A549 (cell line): ENCODE measurements at regions not wholly inside any gene's neighbourhood (a gene's known extent, or its start where the extent isn't known, plus 50 kb on each side); places are given as distances from the start of the nearest gene placed in this dataset.

ENCODE experiments used
- ATAC-seq, 2 experiments: fragments of 200-7000 bp in 1 of 2; fragments of >200 bp in 1 of 2; cut with Nextera tagmentation in 1 of 2; cut with Tn5 transposase in 1 of 2; 3 replicates each; pipeline versions ENCODE4 v1.8.0 to v1.9.1; 2018 to 2020; ENCODE audit warnings: mild to moderate bottlenecking in 1 of 2, moderate library complexity in 1 of 2
- CTCF ChIA-PET: fragments of 300-600 bp; sonication (Branson Sonifier 250); formaldehyde crosslinking; extraction: SDS; loops from one replicate; lab custom pipeline; 2021; ENCODE audit warnings: antibody characterized with exemption, inconsistent platforms; lab: Yijun Ruan, JAX
- POLR2A ChIA-PET: fragments of 350-600 bp; formaldehyde crosslinking; extraction: SDS; loops from one replicate; lab custom pipeline; 2021; ENCODE audit warnings: antibody characterized with exemption, inconsistent platforms; lab: Yijun Ruan, JAX
- DNase-seq, 2 experiments: peaks; one replicate each; pipeline versions ENCODE4 v3.0.0 to v3.0.0-alpha.2; 2011 to 2016; ENCODE audit warnings: low read depth in 1 of 2, low spot score in 1 of 2
- FAIRE-seq: peaks from 2 replicates; lab custom pipeline; 2011; peaks lifted over from hg19 to GRCh38; lab: Jason Lieb, UNC
- H3K27ac ChIP-seq, 2 experiments: fragments of >200 bp; sonication (Bioruptor Twin); formaldehyde crosslinking; 3 replicates each; pipeline ENCODE4 v1.5.1; 2016 to 2017
- H3K4me1 ChIP-seq: fragments of >200 bp; sonication (Bioruptor Twin); formaldehyde crosslinking; 3 replicates; pipeline ENCODE4 v1.6.1; 2016
- H3K4me2 ChIP-seq: fragments of >200 bp; sonication (Bioruptor Twin); formaldehyde crosslinking; 3 replicates; pipeline ENCODE4 v1.6.1; 2016
- H3K4me3 ChIP-seq: fragments of >200 bp; sonication (Bioruptor Twin); formaldehyde crosslinking; 3 replicates; pipeline ENCODE4 v1.5.1; 2016
- H3K9me3 ChIP-seq: fragments of >200 bp; sonication (Bioruptor Twin); formaldehyde crosslinking; 3 replicates; pipeline ENCODE4 v1.6.1; 2016
- CBX2 ChIP-seq: fragments of 200-600 bp; sonication (generic); IDR thresholded peaks from 2 replicates; pipeline ENCODE4 v1.6.1; 2016; ENCODE audit warnings: low read depth, mild to moderate bottlenecking, borderline replicate concordance
- CHD2 ChIP-seq: fragments of 150-350 bp; IDR thresholded peaks from 2 replicates; pipeline ENCODE4 v1.6.1; 2014; ENCODE audit warnings: low read length; ENCODE audit not compliant: partially characterized antibody
- EHF ChIP-seq: fragments of 250-450 bp; sonication (Bioruptor Pico); IDR thresholded peaks from 2 replicates; pipeline ENCODE4 v1.5.0; 2020; ENCODE audit warnings: mild to moderate bottlenecking
- FOSL2 ChIP-seq, 2 experiments: fragments of 450-650 bp in 1 of 2; fragments of >200 bp in 1 of 2; sonication (Bioruptor Twin) in 1 of 2; formaldehyde crosslinking; IDR thresholded peaks; 2 replicates each; pipeline versions ENCODE4 v1.5.0 to v1.6.1; 2016 to 2020; ENCODE audit warnings: mild to moderate bottlenecking in 1 of 2, moderate library complexity in 1 of 2
- HEYL ChIP-seq: fragments of 250-450 bp; sonication (Bioruptor Pico); IDR thresholded peaks from 2 replicates; pipeline ENCODE4 v1.8.0; 2021; ENCODE audit warnings: mild to moderate bottlenecking, moderate library complexity
- HOXB13 ChIP-seq: fragments of 250-450 bp; sonication (Bioruptor Pico); IDR thresholded peaks from 2 replicates; pipeline ENCODE4 v1.5.0; 2020; ENCODE audit warnings: low read depth, mild to moderate bottlenecking, moderate library complexity
- JUNB ChIP-seq: fragments of >200 bp; sonication (Bioruptor Twin); formaldehyde crosslinking; IDR thresholded peaks from 2 replicates; pipeline ENCODE4 v1.6.1; 2016
- MYC ChIP-seq: IDR thresholded peaks from 2 replicates; pipeline ENCODE4 v1.6.1; 2012; ENCODE audit warnings: mild to moderate bottlenecking, inconsistent platforms, low read length, improper control_type of control experiment, borderline replicate concordance
- NPAS2 ChIP-seq: fragments of 250-450 bp; sonication (Bioruptor Pico); IDR thresholded peaks from 2 replicates; pipeline ENCODE4 v1.8.0; 2022; ENCODE audit warnings: mild to moderate bottlenecking, moderate library complexity, borderline replicate concordance
- NR3C1 ChIP-seq: fragments of >200 bp; sonication (Bioruptor Twin); formaldehyde crosslinking; IDR thresholded peaks from 3 replicates; pipeline ENCODE4 v1.6.1; 2017
- RARB ChIP-seq: fragments of 250-450 bp; sonication (Bioruptor Pico); IDR thresholded peaks from 2 replicates; pipeline ENCODE4 v1.8.0; 2021; ENCODE audit warnings: mild to moderate bottlenecking, moderate library complexity
- ZC3H11A ChIP-seq: fragments of 450-650 bp; IDR thresholded peaks from 2 replicates; pipeline ENCODE4 v1.6.1; 2014; ENCODE audit warnings: antibody characterized with exemption, mild to moderate bottlenecking
- WGBS: methylation state at CpG from one replicate; pipeline ENCODE4 v1.1.6; 2017; ENCODE audit errors: missing lambda C conversion rate; 5-methylcytosine and 5-hydroxymethylcytosine counted together
- TF ChIP-seq, protein P1 (sequence below): fragments of >200 bp; sonication (Bioruptor Twin); formaldehyde crosslinking; IDR thresholded peaks from 2 replicates; pipeline ENCODE4 v1.6.1; 2016
- TF ChIP-seq, protein P2 (sequence below): fragments of 250-450 bp; sonication (Bioruptor Pico); IDR thresholded peaks from 2 replicates; pipeline ENCODE4 v1.5.0; 2020; ENCODE audit warnings: low read depth, mild to moderate bottlenecking, moderate library complexity
- TF ChIP-seq, protein P3 (sequence below): IDR thresholded peaks from 2 replicates; pipeline ENCODE4 v1.6.1; 2012
- TF ChIP-seq, protein P4 (sequence below): fragments of 450-650 bp; IDR thresholded peaks from 2 replicates; pipeline ENCODE4 v1.6.1; 2014; ENCODE audit warnings: antibody characterized with exemption
- TF ChIP-seq, protein P5 (sequence below): fragments of >200 bp; sonication (Bioruptor Twin); formaldehyde crosslinking; IDR thresholded peaks from 3 replicates; pipeline ENCODE4 v1.5.1; 2016

DNA sequence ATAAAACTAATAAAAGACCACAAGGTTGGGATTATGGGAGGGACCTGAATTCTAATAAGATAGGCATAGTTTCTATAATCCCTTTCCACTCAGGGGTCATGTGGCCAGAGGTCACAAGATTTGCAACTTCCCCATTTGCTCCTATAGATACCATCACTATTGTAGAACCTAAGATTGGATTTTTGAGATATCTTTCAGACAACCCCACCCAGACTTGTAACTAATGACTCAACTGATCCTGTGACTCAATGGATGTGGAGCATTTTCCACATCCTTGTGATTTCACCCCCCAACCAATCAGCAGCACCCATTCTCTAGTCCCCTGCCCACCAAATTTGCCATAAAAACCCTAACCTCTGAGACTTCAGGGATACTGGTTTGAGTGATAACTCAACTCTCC lies 51.9 kb upstream of the PIK3AP1 start:
- no peak for DNase-seq
- CTCF ChIA-PET = no interaction called here
- no peak for ATAC-seq
- Histone ChIP-seq H3K9me3 (peaks cover 16% of the 10 kb centered on the region), H3K27ac (no peak overlapping the region), H3K4me1 (no peaks in the 10 kb centered on the region), H3K4me3 (no peak overlapping the region), H3K4me2 (no peak overlapping the region)
- no peak for FAIRE-seq
- POLR2A ChIA-PET = no interaction called here
- TF ChIP-seq NR3C1 (no peak), NPAS2 (CRISPR knock-in tag) (no peak), EHF (CRISPR knock-in tag) (no peak), CHD2 (no peak), HOXB13 (no peak)
- TF ChIP-seq, protein P1, sequence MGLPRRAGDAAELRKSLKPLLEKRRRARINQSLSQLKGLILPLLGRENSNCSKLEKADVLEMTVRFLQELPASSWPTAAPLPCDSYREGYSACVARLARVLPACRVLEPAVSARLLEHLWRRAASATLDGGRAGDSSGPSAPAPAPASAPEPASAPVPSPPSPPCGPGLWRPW = no peak
- TF ChIP-seq, protein P2, sequence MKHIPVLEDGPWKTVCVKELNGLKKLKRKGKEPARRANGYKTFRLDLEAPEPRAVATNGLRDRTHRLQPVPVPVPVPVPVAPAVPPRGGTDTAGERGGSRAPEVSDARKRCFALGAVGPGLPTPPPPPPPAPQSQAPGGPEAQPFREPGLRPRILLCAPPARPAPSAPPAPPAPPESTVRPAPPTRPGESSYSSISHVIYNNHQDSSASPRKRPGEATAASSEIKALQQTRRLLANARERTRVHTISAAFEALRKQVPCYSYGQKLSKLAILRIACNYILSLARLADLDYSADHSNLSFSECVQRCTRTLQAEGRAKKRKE (CRISPR knock-in tag) = no peak
- TF ChIP-seq, protein P3, sequence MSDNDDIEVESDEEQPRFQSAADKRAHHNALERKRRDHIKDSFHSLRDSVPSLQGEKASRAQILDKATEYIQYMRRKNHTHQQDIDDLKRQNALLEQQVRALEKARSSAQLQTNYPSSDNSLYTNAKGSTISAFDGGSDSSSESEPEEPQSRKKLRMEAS = no peak

DNA sequence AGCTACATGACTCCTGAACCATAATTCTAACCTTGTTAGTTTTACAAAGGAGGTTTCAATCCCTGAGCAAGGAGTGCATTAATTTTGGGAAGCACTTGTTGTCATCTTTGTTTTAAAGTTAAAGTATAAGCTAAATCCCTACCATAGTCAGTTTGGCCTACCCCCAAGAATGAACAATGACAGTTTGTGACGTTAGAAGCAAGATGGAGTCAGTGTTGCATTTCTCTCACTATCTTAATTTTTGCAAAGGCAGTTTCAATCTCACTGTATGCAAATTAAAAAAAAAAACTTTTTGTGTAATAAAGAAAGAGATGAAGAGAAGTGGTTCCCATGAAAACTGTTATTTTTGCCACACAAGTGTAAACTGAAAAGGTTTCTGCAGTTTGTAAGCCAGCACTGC lies 50.7 kb upstream of the PIK3AP1 start:
- H3K4me1 ChIP-seq = no peaks in the 10 kb centered on the region
- peaks cover 16% of the 10 kb centered on the region for H3K9me3 ChIP-seq
- no peak for ATAC-seq
- 24% methylated on average over 1 of the region's 1 CpG for WGBS
- no peak overlapping the region for H3K27ac ChIP-seq
- no peak overlapping the region for H3K4me3 ChIP-seq
- no peak for TF ChIP-seq JUNB
- TF ChIP-seq FOSL2 (IDR thresholded peaks at IDR 0.05) = no peak
- no peak for TF ChIP-seq FOSL2 (CRISPR knock-in tag; IDR thresholded peaks at IDR 0.05)
- TF ChIP-seq HEYL (CRISPR knock-in tag) = no peak
- no peak for TF ChIP-seq ZC3H11A
- TF ChIP-seq RARB = no peak
- TF ChIP-seq CBX2 = no peak
- TF ChIP-seq, protein P4, sequence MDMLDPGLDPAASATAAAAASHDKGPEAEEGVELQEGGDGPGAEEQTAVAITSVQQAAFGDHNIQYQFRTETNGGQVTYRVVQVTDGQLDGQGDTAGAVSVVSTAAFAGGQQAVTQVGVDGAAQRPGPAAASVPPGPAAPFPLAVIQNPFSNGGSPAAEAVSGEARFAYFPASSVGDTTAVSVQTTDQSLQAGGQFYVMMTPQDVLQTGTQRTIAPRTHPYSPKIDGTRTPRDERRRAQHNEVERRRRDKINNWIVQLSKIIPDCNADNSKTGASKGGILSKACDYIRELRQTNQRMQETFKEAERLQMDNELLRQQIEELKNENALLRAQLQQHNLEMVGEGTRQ = no peak
- TF ChIP-seq, protein P5, sequence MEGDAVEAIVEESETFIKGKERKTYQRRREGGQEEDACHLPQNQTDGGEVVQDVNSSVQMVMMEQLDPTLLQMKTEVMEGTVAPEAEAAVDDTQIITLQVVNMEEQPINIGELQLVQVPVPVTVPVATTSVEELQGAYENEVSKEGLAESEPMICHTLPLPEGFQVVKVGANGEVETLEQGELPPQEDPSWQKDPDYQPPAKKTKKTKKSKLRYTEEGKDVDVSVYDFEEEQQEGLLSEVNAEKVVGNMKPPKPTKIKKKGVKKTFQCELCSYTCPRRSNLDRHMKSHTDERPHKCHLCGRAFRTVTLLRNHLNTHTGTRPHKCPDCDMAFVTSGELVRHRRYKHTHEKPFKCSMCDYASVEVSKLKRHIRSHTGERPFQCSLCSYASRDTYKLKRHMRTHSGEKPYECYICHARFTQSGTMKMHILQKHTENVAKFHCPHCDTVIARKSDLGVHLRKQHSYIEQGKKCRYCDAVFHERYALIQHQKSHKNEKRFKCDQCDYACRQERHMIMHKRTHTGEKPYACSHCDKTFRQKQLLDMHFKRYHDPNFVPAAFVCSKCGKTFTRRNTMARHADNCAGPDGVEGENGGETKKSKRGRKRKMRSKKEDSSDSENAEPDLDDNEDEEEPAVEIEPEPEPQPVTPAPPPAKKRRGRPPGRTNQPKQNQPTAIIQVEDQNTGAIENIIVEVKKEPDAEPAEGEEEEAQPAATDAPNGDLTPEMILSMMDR = no peak
- no peak for TF ChIP-seq MYC
- no peak for TF ChIP-seq NR3C1
- DNase-seq = no peak
- FAIRE-seq = no peak
- ChIA-PET POLR2A (no interaction called here), CTCF (interaction anchor here (1.0 to 1.2 kb wide), 2 partner anchors 10 to 400 kb away, joined by 4 read pairs; no protein-coding TSS in a partner anchor)
- H3K4me2 ChIP-seq = no peak overlapping the region
